DND-41 (cell line): ENCODE measurements at regions not wholly inside any gene's neighbourhood (a gene's known extent, or its start where the extent isn't known, plus 50 kb on each side); places are given as distances from the start of the nearest gene placed in this dataset.

Experiments
- ATAC-seq: fragments of 200-7000 bp; cut with Tn5 transposase; 3 replicates; pipeline ENCODE4 v1.9.1; 2021; ENCODE audit warnings: low read depth; ENCODE audit not compliant: insufficient read depth
- DNase-seq: peaks from one replicate; pipeline ENCODE4 v3.0.0-alpha.2; 2020
- H2AFZ ChIP-seq: 2 replicates; pipeline ENCODE4 v1.6.0; 2012; ENCODE audit warnings: low read depth, low read length
- H3K27ac ChIP-seq: 2 replicates; pipeline ENCODE4 v1.5.1; 2012; ENCODE audit warnings: low read length, inconsistent platforms
- H3K27me3 ChIP-seq: fragments of 200-600 bp; sonication (generic); 2 replicates; pipeline ENCODE4 v1.6.0; 2012; ENCODE audit warnings: low read length, mild to moderate bottlenecking, inconsistent platforms; ENCODE audit not compliant: insufficient read depth, poor library complexity
- H3K36me3 ChIP-seq: 2 replicates; pipeline ENCODE4 v1.5.1; 2012; ENCODE audit warnings: low read length, inconsistent platforms; ENCODE audit not compliant: insufficient read depth
- H3K4me1 ChIP-seq: 2 replicates; pipeline ENCODE4 v1.5.1; 2012; ENCODE audit warnings: mild to moderate bottlenecking, low read length; ENCODE audit not compliant: insufficient read depth
- H3K4me2 ChIP-seq: 2 replicates; pipeline ENCODE4 v1.6.0; 2012; ENCODE audit warnings: mild to moderate bottlenecking, moderate library complexity, low read length, inconsistent platforms; ENCODE audit not compliant: insufficient read depth
- H3K4me3 ChIP-seq, 2 experiments: fragments of 200-600 bp in 1 of 2; shearing (Covaris generic) in 1 of 2; 2 replicates each; pipeline ENCODE4 v1.5.1; 2012 to 2016; ENCODE audit warnings: inconsistent platforms in 2 of 2, low read length in 2 of 2, mild to moderate bottlenecking in 2 of 2, low read depth in 1 of 2, moderate library complexity in 1 of 2
- H3K79me2 ChIP-seq: 2 replicates; pipeline ENCODE4 v1.6.0; 2012; ENCODE audit warnings: low read length, inconsistent platforms; ENCODE audit not compliant: insufficient read depth
- H3K9ac ChIP-seq: 2 replicates; pipeline ENCODE4 v1.6.0; 2012; ENCODE audit warnings: low read depth, mild to moderate bottlenecking, inconsistent platforms, low read length, moderate library complexity
- H3K9me3 ChIP-seq: 2 replicates; pipeline ENCODE4 v1.5.1; 2012; ENCODE audit warnings: low read length, moderate library complexity, mild to moderate bottlenecking, inconsistent platforms; ENCODE audit not compliant: insufficient read depth, severe bottlenecking
- H4K20me1 ChIP-seq: 2 replicates; pipeline ENCODE4 v1.6.0; 2012; ENCODE audit warnings: low read length; ENCODE audit not compliant: insufficient read depth
- CTCF ChIP-seq: IDR thresholded peaks from 2 replicates; pipeline ENCODE4 v1.5.1; 2012; ENCODE audit warnings: borderline replicate concordance, low read length, moderate library complexity, mild to moderate bottlenecking; ENCODE audit not compliant: poor library complexity, severe bottlenecking; ENCODE audit errors: extremely low read depth
- EZH2 ChIP-seq: IDR thresholded peaks from 3 replicates; pipeline ENCODE4 v1.6.1; 2012; ENCODE audit warnings: borderline replicate concordance, low read depth, mild to moderate bottlenecking, moderate library complexity, low read length, inconsistent platforms; ENCODE audit not compliant: severe bottlenecking

- TF ChIP-seq EZH2 = no peak
- TF ChIP-seq CTCF = no peak
- H3K27ac ChIP-seq = no peak overlapping the region
- no peaks in the 10 kb centered on the region for H3K4me1 ChIP-seq
- ATAC-seq (no peak), DNase-seq (no peak)
- no peak overlapping the region for H3K4me2 ChIP-seq
- no peaks in the 10 kb centered on the region for H3K27me3 ChIP-seq
- H3K79me2 ChIP-seq = no peaks in the 10 kb centered on the region
- H3K4me3 ChIP-seq = no peak overlapping the region
- no peak overlapping the region for H3K9ac ChIP-seq
- no peaks in the 10 kb centered on the region for H4K20me1 ChIP-seq
- no peak overlapping the region for H2AFZ ChIP-seq
- H3K36me3 ChIP-seq = no peaks in the 10 kb centered on the region
- no peaks in the 10 kb centered on the region for H3K9me3 ChIP-seq
Measured at GRCh38 chr5:88130211-88130815, 138.3 kb downstream of the TMEM161B start.

- H3K9me3 ChIP-seq = no peaks in the 10 kb centered on the region
- no peaks in the 10 kb centered on the region for H3K79me2 ChIP-seq
- DNase-seq = no peak
- H4K20me1 ChIP-seq = no peaks in the 10 kb centered on the region
- H2AFZ ChIP-seq = no peak overlapping the region
- H3K4me2 ChIP-seq = no peak overlapping the region
- no peak overlapping the region for H3K4me3 ChIP-seq
- no peaks in the 10 kb centered on the region for H3K36me3 ChIP-seq
- H3K9ac ChIP-seq = no peak overlapping the region
- TF ChIP-seq EZH2 = no peak
- no peak for TF ChIP-seq CTCF
- no peaks in the 10 kb centered on the region for H3K27me3 ChIP-seq
- no peak for ATAC-seq
- H3K27ac ChIP-seq = no peak overlapping the region
- no peaks in the 10 kb centered on the region for H3K4me1 ChIP-seq
Measured at GRCh38 chr5:88128813-88129212, 139.8 kb downstream of the TMEM161B start.

- H3K27me3 ChIP-seq = no peaks in the 10 kb centered on the region
- H3K79me2 ChIP-seq = no peaks in the 10 kb centered on the region
- TF ChIP-seq EZH2 = no peak
- no peak for TF ChIP-seq CTCF
- ATAC-seq (no peak), DNase-seq (no peak)
- no peaks in the 10 kb centered on the region for H3K36me3 ChIP-seq
- H4K20me1 ChIP-seq = no peaks in the 10 kb centered on the region
- no peaks in the 10 kb centered on the region for H3K4me1 ChIP-seq
- no peak overlapping the region for H3K4me3 ChIP-seq
- H3K9ac ChIP-seq = no peak overlapping the region
- H3K9me3 ChIP-seq = no peaks in the 10 kb centered on the region
- H2AFZ ChIP-seq = no peak overlapping the region
- H3K27ac ChIP-seq = no peak overlapping the region
- no peak overlapping the region for H3K4me2 ChIP-seq
Measured at GRCh38 chr5:88119535-88120125, 149.0 kb downstream of the TMEM161B start.
